ENCODE measurements at regions not wholly inside any gene's neighbourhood (a gene's known extent, or its start where the extent isn't known, plus 50 kb on each side); places are given as distances from the start of the nearest gene placed in this dataset.

GRCh38 chr18:30485078-30485477 lies 557.5 kb downstream of the DSC3 start:
- H3K4me1 ChIP-seq = no peaks in the 10 kb centered on the region
- no peak overlapping the region for H3K4me3 ChIP-seq
- H3K36me3 ChIP-seq = no peaks in the 10 kb centered on the region
- DNase-seq (no peak), ATAC-seq (no peak)
- no peaks in the 10 kb centered on the region for H3K27me3 ChIP-seq (ENCODE audit: low read depth)
- no peak overlapping the region for H3K27ac ChIP-seq
- intact Hi-C loops (cut with DNase I) = no loop called here
- TF ChIP-seq CTCF (IDR thresholded peaks at IDR 0.05) = no peak
- no peaks in the 10 kb centered on the region for H3K9me3 ChIP-seq

GRCh38 chr18:30481871-30482270 lies 560.7 kb downstream of the DSC3 start:
- H3K27ac ChIP-seq = no peak overlapping the region
- H3K4me1 ChIP-seq = no peaks in the 10 kb centered on the region
- no peaks in the 10 kb centered on the region for H3K36me3 ChIP-seq
- no peak for TF ChIP-seq CTCF (IDR thresholded peaks at IDR 0.05)
- no peak for DNase-seq
- ATAC-seq = no peak
- intact Hi-C loops (cut with DNase I) = no loop called here
- no peaks in the 10 kb centered on the region for H3K9me3 ChIP-seq
- no peaks in the 10 kb centered on the region for H3K27me3 ChIP-seq (ENCODE audit: low read depth)
- H3K4me3 ChIP-seq = no peak overlapping the region

GRCh38 chr18:30469091-30469490 lies 573.5 kb downstream of the DSC3 start:
- no peaks in the 10 kb centered on the region for H3K9me3 ChIP-seq
- DNase-seq (no peak), ATAC-seq (no peak)
- no peaks in the 10 kb centered on the region for H3K27me3 ChIP-seq (ENCODE audit: low read depth)
- no peaks in the 10 kb centered on the region for H3K36me3 ChIP-seq
- H3K4me1 ChIP-seq = no peaks in the 10 kb centered on the region
- no peak overlapping the region for H3K4me3 ChIP-seq
- intact Hi-C loops (cut with DNase I) = no loop called here
- no peak overlapping the region for H3K27ac ChIP-seq
- TF ChIP-seq CTCF (IDR thresholded peaks at IDR 0.05) = no peak

GRCh38 chr18:30465096-30465495 lies 577.4 kb downstream of the DSC3 start:
- no peak for DNase-seq
- no peak for TF ChIP-seq CTCF (IDR thresholded peaks at IDR 0.05)
- Histone ChIP-seq H3K4me1 (no peaks in the 10 kb centered on the region), H3K27ac (no peak overlapping the region), H3K9me3 (no peaks in the 10 kb centered on the region), H3K27me3 (ENCODE audit: low read depth) (no peaks in the 10 kb centered on the region), H3K4me3 (no peak overlapping the region), H3K36me3 (no peaks in the 10 kb centered on the region)
- intact Hi-C loops (cut with DNase I) = no loop called here
- ATAC-seq = no peak

GRCh38 chr18:30457156-30457555 lies 585.4 kb downstream of the DSC3 start:
- H3K27ac ChIP-seq = no peak overlapping the region
- intact Hi-C loops (cut with DNase I) = no loop called here
- H3K27me3 ChIP-seq (ENCODE audit: low read depth) = no peaks in the 10 kb centered on the region
- ATAC-seq (no peak), DNase-seq (no peak)
- no peaks in the 10 kb centered on the region for H3K4me1 ChIP-seq
- H3K36me3 ChIP-seq = no peaks in the 10 kb centered on the region
- no peak overlapping the region for H3K4me3 ChIP-seq
- no peak for TF ChIP-seq CTCF (IDR thresholded peaks at IDR 0.05)
- H3K9me3 ChIP-seq = no peaks in the 10 kb centered on the region

GRCh38 chr18:30455741-30456140 lies 586.8 kb downstream of the DSC3 start:
- Histone ChIP-seq H3K36me3 (no peaks in the 10 kb centered on the region), H3K9me3 (no peaks in the 10 kb centered on the region), H3K27ac (no peak overlapping the region), H3K4me3 (no peak overlapping the region), H3K27me3 (ENCODE audit: low read depth) (no peaks in the 10 kb centered on the region), H3K4me1 (no peaks in the 10 kb centered on the region)
- DNase-seq (no peak), ATAC-seq (no peak)
- no peak for TF ChIP-seq CTCF (IDR thresholded peaks at IDR 0.05)
- intact Hi-C loops (cut with DNase I) = no loop called here

All from lower lobe of right lung (tissue), 2 donors.